Breast epithelium (tissue), 3 donors: ENCODE measurements at regions not wholly inside any gene's neighbourhood (a gene's known extent, or its start where the extent isn't known, plus 50 kb on each side); places are given as distances from the start of the nearest gene placed in this dataset.

ENCODE experiments used
- POLR2A ChIP-seq: fragments of 450-650 bp; IDR thresholded peaks from one replicate; pipeline ENCODE4 v1.6.1; 2016; ENCODE audit warnings: antibody characterized with exemption, mild to moderate bottlenecking, moderate library complexity
- POLR2AphosphoS5 ChIP-seq, 3 donors: sonication (generic); formaldehyde crosslinking; IDR thresholded peaks; one replicate each; pipeline ENCODE4 v1.6.1; 2017; ENCODE audit warnings: antibody characterized with exemption in 3 of 3
- TF ChIP-seq, protein P1 (sequence below), 3 donors: fragments of 450-650 bp; IDR thresholded peaks; one replicate each; pipeline ENCODE4 v1.5.1; 2016 to 2017; ENCODE audit warnings: antibody characterized with exemption in 3 of 3, mild to moderate bottlenecking in 3 of 3, moderate library complexity in 3 of 3

DNA sequence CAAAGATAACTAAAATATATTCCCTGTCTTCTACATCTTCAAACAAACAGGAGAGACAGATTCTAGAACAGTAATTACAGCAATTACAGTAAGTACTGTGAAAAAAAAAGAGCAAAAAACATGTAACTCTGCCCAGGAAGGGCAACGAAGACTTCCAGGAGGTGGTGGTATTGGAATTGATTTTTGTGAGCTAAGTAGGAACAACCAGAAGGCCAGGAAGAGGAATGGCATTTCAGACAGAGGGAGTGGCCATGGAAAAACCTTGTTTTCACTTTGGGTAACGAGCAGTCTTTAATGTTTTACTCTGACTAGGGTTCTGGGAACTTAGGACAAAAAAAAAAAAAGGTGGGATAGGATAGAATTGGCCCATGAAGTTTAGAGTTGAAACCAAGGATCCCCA, 196.3 kb upstream of the PLEKHG7 start:
- TF ChIP-seq, protein P1, sequence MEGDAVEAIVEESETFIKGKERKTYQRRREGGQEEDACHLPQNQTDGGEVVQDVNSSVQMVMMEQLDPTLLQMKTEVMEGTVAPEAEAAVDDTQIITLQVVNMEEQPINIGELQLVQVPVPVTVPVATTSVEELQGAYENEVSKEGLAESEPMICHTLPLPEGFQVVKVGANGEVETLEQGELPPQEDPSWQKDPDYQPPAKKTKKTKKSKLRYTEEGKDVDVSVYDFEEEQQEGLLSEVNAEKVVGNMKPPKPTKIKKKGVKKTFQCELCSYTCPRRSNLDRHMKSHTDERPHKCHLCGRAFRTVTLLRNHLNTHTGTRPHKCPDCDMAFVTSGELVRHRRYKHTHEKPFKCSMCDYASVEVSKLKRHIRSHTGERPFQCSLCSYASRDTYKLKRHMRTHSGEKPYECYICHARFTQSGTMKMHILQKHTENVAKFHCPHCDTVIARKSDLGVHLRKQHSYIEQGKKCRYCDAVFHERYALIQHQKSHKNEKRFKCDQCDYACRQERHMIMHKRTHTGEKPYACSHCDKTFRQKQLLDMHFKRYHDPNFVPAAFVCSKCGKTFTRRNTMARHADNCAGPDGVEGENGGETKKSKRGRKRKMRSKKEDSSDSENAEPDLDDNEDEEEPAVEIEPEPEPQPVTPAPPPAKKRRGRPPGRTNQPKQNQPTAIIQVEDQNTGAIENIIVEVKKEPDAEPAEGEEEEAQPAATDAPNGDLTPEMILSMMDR (IDR thresholded peaks at IDR 0.05), result no peak
- TF ChIP-seq POLR2A, result no peak
- no peak for TF ChIP-seq POLR2AphosphoS5 (IDR thresholded peaks at IDR 0.05)
